ENCODE measurements at regions not wholly inside any gene's neighbourhood (a gene's known extent, or its start where the extent isn't known, plus 50 kb on each side); places are given as distances from the start of the nearest gene placed in this dataset.

DNA sequence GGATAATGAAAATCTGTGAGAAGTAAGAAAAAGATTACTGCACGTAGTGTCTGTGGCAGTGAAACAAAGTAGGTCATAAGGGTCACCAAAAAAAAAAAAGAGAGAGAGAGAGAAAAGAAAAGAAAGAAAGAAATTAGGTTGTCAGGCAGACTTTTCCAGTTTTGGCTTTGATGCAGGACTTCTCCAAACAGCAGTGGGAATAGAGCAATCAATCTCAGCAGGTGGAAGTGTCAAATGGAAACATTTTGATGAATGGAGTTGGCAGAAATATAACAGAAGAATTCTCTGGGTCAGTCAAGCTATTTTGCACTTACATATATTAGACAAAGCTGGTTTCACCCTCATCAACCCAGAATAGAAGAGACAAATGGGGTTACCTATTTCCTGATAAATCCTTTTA, 745.8 kb downstream of the SLC6A15 start:
- no peak overlapping the region for H3K9ac ChIP-seq (ENCODE audit: low read depth, low read length)
- H3K27ac ChIP-seq (ENCODE audit: low read length): no peak overlapping the region

DNA sequence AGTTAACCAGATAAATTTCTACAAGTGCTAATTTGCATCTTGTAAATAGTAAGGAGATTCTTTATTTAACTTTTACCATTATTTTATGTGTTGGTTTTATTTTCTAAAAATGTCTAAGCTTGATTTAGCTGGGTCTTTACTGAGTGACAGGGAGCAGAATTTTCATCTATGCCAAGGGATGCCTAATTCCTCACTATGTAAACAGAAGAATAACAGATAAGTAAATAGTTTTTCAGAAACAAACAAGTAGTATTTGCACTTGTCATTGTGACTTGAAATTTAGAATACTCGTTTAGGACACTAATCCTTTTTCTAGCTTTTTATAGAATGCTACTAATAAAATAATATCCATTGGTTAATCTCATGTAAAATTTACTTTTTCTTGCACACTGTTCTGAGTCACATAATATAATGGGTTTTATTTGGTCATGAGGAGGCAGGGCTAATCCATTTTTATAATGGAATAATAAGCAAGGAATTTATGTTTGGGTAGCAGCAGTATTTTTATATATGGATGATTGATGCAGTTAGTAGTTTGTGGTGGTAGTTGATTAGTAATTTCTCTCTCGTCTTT, 746.5 kb downstream of the SLC6A15 start:
- no peak overlapping the region for H2AFZ ChIP-seq (ENCODE audit: low read depth, low read length)
- no peak for DNase-seq
- H3K9me3 ChIP-seq (ENCODE audit: insufficient read depth, low read length, severe bottlenecking): no peaks in the 10 kb centered on the region
- H3K27ac ChIP-seq (ENCODE audit: low read length): no peak overlapping the region
- H4K20me1 ChIP-seq (ENCODE audit: insufficient read depth, low read length): no peaks in the 10 kb centered on the region
- no peak for ATAC-seq (ENCODE audit: insufficient read depth, low read depth)
- no peak for TF ChIP-seq EZH2 (IDR thresholded peaks at IDR 0.05; ENCODE audit: borderline replicate concordance, low read depth, low read length, severe bottlenecking)
- TF ChIP-seq, protein P1, sequence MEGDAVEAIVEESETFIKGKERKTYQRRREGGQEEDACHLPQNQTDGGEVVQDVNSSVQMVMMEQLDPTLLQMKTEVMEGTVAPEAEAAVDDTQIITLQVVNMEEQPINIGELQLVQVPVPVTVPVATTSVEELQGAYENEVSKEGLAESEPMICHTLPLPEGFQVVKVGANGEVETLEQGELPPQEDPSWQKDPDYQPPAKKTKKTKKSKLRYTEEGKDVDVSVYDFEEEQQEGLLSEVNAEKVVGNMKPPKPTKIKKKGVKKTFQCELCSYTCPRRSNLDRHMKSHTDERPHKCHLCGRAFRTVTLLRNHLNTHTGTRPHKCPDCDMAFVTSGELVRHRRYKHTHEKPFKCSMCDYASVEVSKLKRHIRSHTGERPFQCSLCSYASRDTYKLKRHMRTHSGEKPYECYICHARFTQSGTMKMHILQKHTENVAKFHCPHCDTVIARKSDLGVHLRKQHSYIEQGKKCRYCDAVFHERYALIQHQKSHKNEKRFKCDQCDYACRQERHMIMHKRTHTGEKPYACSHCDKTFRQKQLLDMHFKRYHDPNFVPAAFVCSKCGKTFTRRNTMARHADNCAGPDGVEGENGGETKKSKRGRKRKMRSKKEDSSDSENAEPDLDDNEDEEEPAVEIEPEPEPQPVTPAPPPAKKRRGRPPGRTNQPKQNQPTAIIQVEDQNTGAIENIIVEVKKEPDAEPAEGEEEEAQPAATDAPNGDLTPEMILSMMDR (IDR thresholded peaks at IDR 0.05; ENCODE audit: borderline replicate concordance, extremely low read depth, low read length, poor library complexity, severe bottlenecking): no peak
- no peak overlapping the region for H3K4me2 ChIP-seq (ENCODE audit: insufficient read depth, low read length)
- H3K27me3 ChIP-seq (ENCODE audit: insufficient read depth, low read length, poor library complexity): no peaks in the 10 kb centered on the region
- H3K79me2 ChIP-seq (ENCODE audit: insufficient read depth, low read length): no peaks in the 10 kb centered on the region
- H3K36me3 ChIP-seq (ENCODE audit: insufficient read depth, low read length): no peaks in the 10 kb centered on the region
- no peak overlapping the region for H3K4me3 ChIP-seq (ENCODE audit: low read depth in 1 of 2, low read length in 2 of 2)
- no peak overlapping the region for H3K9ac ChIP-seq (ENCODE audit: low read depth, low read length)
- no peaks in the 10 kb centered on the region for H3K4me1 ChIP-seq (ENCODE audit: insufficient read depth, low read length)

More for the DNA sequence above, 745.8 kb downstream of the SLC6A15 start:
- Histone ChIP-seq H3K27me3 (ENCODE audit: insufficient read depth, low read length, poor library complexity) (no peaks in the 10 kb centered on the region), H2AFZ (ENCODE audit: low read depth, low read length) (no peak overlapping the region), H4K20me1 (ENCODE audit: insufficient read depth, low read length) (no peaks in the 10 kb centered on the region), H3K4me1 (ENCODE audit: insufficient read depth, low read length) (no peaks in the 10 kb centered on the region), H3K9me3 (ENCODE audit: insufficient read depth, low read length, severe bottlenecking) (no peaks in the 10 kb centered on the region), H3K4me3 (ENCODE audit: low read depth in 1 of 2, low read length in 2 of 2) (no peak overlapping the region), H3K36me3 (ENCODE audit: insufficient read depth, low read length) (no peaks in the 10 kb centered on the region), H3K79me2 (ENCODE audit: insufficient read depth, low read length) (no peaks in the 10 kb centered on the region), H3K4me2 (ENCODE audit: insufficient read depth, low read length) (no peak overlapping the region)
- ATAC-seq (ENCODE audit: insufficient read depth, low read depth) (no peak), DNase-seq (no peak)
- no peak for TF ChIP-seq EZH2 (IDR thresholded peaks at IDR 0.05; ENCODE audit: borderline replicate concordance, low read depth, low read length, severe bottlenecking)
- TF ChIP-seq, protein P1 (IDR thresholded peaks at IDR 0.05; ENCODE audit: borderline replicate concordance, extremely low read depth, low read length, poor library complexity, severe bottlenecking): no peak

DNA sequence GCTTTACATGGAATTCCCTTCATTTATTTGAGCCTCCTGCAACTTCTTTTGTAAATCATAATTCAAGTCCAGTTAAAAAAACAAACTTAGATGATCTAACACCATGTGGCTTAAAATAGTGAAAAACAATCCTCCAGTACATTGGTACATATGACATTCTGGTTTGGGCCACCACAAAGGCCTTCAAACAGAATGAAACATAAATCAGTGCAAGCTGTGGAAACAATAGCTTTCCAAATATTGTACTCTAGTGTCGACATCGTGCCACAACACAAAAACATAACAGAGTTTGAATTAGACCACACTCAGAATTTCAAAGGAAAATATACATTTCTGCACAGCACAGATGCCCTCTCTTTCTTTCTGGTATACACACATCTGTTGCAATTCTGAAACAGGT, 751.3 kb downstream of the SLC6A15 start:
- Histone ChIP-seq H3K9me3 (ENCODE audit: insufficient read depth, low read length, severe bottlenecking) (no peaks in the 10 kb centered on the region), H3K4me3 (ENCODE audit: low read depth in 1 of 2, low read length in 2 of 2) (no peak overlapping the region), H3K79me2 (ENCODE audit: insufficient read depth, low read length) (no peaks in the 10 kb centered on the region), H3K4me2 (ENCODE audit: insufficient read depth, low read length) (no peak overlapping the region), H3K27me3 (ENCODE audit: insufficient read depth, low read length, poor library complexity) (no peaks in the 10 kb centered on the region), H4K20me1 (ENCODE audit: insufficient read depth, low read length) (no peaks in the 10 kb centered on the region), H3K36me3 (ENCODE audit: insufficient read depth, low read length) (no peaks in the 10 kb centered on the region), H3K4me1 (ENCODE audit: insufficient read depth, low read length) (no peaks in the 10 kb centered on the region), H3K27ac (ENCODE audit: low read length) (no peak overlapping the region), H2AFZ (ENCODE audit: low read depth, low read length) (no peak overlapping the region), H3K9ac (ENCODE audit: low read depth, low read length) (no peak overlapping the region)
- no peak for TF ChIP-seq EZH2 (IDR thresholded peaks at IDR 0.05; ENCODE audit: borderline replicate concordance, low read depth, low read length, severe bottlenecking)
- TF ChIP-seq, protein P1 (IDR thresholded peaks at IDR 0.05; ENCODE audit: borderline replicate concordance, extremely low read depth, low read length, poor library complexity, severe bottlenecking): no peak
- DNase-seq (no peak), ATAC-seq (ENCODE audit: insufficient read depth, low read depth) (no peak)

Data from DND-41 (cell line).